ENCODE measurements at regions not wholly inside any gene's neighbourhood (a gene's known extent, or its start where the extent isn't known, plus 50 kb on each side); places are given as distances from the start of the nearest gene placed in this dataset.

DNA sequence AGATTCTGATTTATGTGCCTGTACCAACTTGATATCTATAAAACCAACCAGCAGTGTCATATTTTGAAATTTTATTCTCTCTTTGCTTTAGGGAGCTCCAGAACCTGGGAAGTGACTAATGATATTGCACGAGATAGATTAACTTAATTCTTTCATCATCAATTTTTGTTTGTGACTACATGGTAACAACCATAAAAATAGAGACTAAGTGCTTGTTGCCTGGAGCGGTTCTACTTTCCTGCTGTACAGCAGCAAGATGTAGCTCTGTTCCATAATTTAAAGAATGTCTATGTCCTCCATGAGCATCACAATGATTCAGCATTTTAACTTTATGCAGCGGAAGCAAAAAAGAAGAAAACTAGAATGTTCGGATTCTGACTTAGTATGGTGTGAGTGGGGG is 275.6 kb downstream of the KLF5 start:
- no peak for TF ChIP-seq CTCF (IDR thresholded peaks at IDR 0.05)
- Histone ChIP-seq H3K4me1 (no peaks in the 10 kb centered on the region), H3K27ac (no peak overlapping the region), H3K9ac (no peak overlapping the region), H3K9me3 (ENCODE audit: control insufficient read depth, low read length) (no peaks in the 10 kb centered on the region), H3K4me3 (ENCODE audit: low read depth, low read length) (no peak overlapping the region), H3K36me3 (ENCODE audit: control insufficient read depth, insufficient read depth, low read length) (no peaks in the 10 kb centered on the region), H3K4me2 (ENCODE audit: low read length) (no peak overlapping the region), H3K27me3 (ENCODE audit: control insufficient read depth, insufficient read depth, low read length) (no peaks in the 10 kb centered on the region), H2AFZ (no peak overlapping the region), H3K79me2 (no peaks in the 10 kb centered on the region)

- Histone ChIP-seq H3K9ac (no peak overlapping the region), H3K79me2 (no peaks in the 10 kb centered on the region), H3K27ac (no peak overlapping the region), H2AFZ (no peak overlapping the region), H3K27me3 (ENCODE audit: control insufficient read depth, insufficient read depth, low read length) (no peaks in the 10 kb centered on the region), H3K36me3 (ENCODE audit: control insufficient read depth, insufficient read depth, low read length) (no peaks in the 10 kb centered on the region), H3K4me3 (ENCODE audit: low read depth, low read length) (no peak overlapping the region), H3K9me3 (ENCODE audit: control insufficient read depth, low read length) (no peaks in the 10 kb centered on the region), H3K4me2 (ENCODE audit: low read length) (no peak overlapping the region), H3K4me1 (no peaks in the 10 kb centered on the region)
- TF ChIP-seq CTCF (IDR thresholded peaks at IDR 0.05): no peak
Measured at GRCh38 chr13:73331556-73331955, 272.8 kb downstream of the KLF5 start.

DNA sequence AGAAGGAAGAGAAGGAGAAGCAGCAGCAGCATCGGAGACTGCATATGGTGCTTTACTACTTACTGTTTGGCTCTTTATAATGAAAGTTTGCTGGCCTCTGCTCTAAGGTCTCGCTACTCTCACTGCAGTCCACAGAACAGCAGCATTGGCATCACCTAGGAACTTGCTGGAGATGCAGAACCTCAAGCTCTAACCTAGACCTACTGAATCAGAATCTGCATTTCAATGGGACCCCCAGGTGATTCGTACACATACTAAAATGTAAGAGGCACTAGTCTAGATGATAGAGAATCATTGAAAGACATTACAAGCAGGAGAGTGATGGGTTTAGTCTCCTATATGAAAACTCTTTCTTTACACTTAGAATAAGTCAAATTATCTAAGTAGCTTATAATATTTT is 270.6 kb downstream of the KLF5 start:
- Histone ChIP-seq H3K9ac (no peak overlapping the region), H3K27me3 (ENCODE audit: control insufficient read depth, insufficient read depth, low read length) (no peaks in the 10 kb centered on the region), H3K79me2 (no peaks in the 10 kb centered on the region), H3K36me3 (ENCODE audit: control insufficient read depth, insufficient read depth, low read length) (no peaks in the 10 kb centered on the region), H3K4me1 (no peaks in the 10 kb centered on the region), H3K27ac (no peak overlapping the region), H3K4me3 (ENCODE audit: low read depth, low read length) (no peak overlapping the region), H3K9me3 (ENCODE audit: control insufficient read depth, low read length) (no peaks in the 10 kb centered on the region), H3K4me2 (ENCODE audit: low read length) (no peak overlapping the region), H2AFZ (no peak overlapping the region)
- no peak for TF ChIP-seq CTCF (IDR thresholded peaks at IDR 0.05)

- no peak overlapping the region for H2AFZ ChIP-seq
- H3K9me3 ChIP-seq (ENCODE audit: control insufficient read depth, low read length): no peaks in the 10 kb centered on the region
- H3K27me3 ChIP-seq (ENCODE audit: control insufficient read depth, insufficient read depth, low read length): no peaks in the 10 kb centered on the region
- H3K36me3 ChIP-seq (ENCODE audit: control insufficient read depth, insufficient read depth, low read length): no peaks in the 10 kb centered on the region
- H3K4me1 ChIP-seq: no peaks in the 10 kb centered on the region
- no peaks in the 10 kb centered on the region for H3K79me2 ChIP-seq
- H3K4me3 ChIP-seq (ENCODE audit: low read depth, low read length): no peak overlapping the region
- TF ChIP-seq CTCF (IDR thresholded peaks at IDR 0.05): no peak
- no peak overlapping the region for H3K4me2 ChIP-seq (ENCODE audit: low read length)
- H3K9ac ChIP-seq: no peak overlapping the region
- H3K27ac ChIP-seq: no peak overlapping the region
Measured at GRCh38 chr13:73327579-73327978, 268.8 kb downstream of the KLF5 start.

- H3K4me2 ChIP-seq (ENCODE audit: low read length): no peak overlapping the region
- H3K27me3 ChIP-seq (ENCODE audit: control insufficient read depth, insufficient read depth, low read length): no peaks in the 10 kb centered on the region
- H3K9me3 ChIP-seq (ENCODE audit: control insufficient read depth, low read length): no peaks in the 10 kb centered on the region
- no peak for TF ChIP-seq CTCF (IDR thresholded peaks at IDR 0.05)
- H3K4me3 ChIP-seq (ENCODE audit: low read depth, low read length): no peak overlapping the region
- no peaks in the 10 kb centered on the region for H3K4me1 ChIP-seq
- no peak overlapping the region for H3K27ac ChIP-seq
- no peaks in the 10 kb centered on the region for H3K36me3 ChIP-seq (ENCODE audit: control insufficient read depth, insufficient read depth, low read length)
- H3K79me2 ChIP-seq: no peaks in the 10 kb centered on the region
- no peak overlapping the region for H3K9ac ChIP-seq
- no peak overlapping the region for H2AFZ ChIP-seq
Measured at GRCh38 chr13:73325723-73326558, 267.1 kb downstream of the KLF5 start.
